ENCODE measurements at regions not wholly inside any gene's neighbourhood (a gene's known extent, or its start where the extent isn't known, plus 50 kb on each side); places are given as distances from the start of the nearest gene placed in this dataset.

GRCh38 chr2:181289698-181290097 lies 167.5 kb upstream of the ITGA4 start:
- H3K4me1 ChIP-seq (ENCODE audit: insufficient read depth, low read length): no peaks in the 10 kb centered on the region
- H4K20me1 ChIP-seq (ENCODE audit: insufficient read depth, low read length): no peaks in the 10 kb centered on the region
- in situ Hi-C loops (cut with HindIII; ENCODE audit: extremely low pct_ligation_motif_present, low pct_unique_long_range_greater_than_20kb) (no loop called here), intact Hi-C loops (cut with micrococcal nuclease; ENCODE audit: unreplicated experiment) (no loop called here)
- H2AFZ ChIP-seq (ENCODE audit: low read length): no peak overlapping the region
- DNase-seq (ENCODE audit: low spot score): no peak
- no peak overlapping the region for H3K4me2 ChIP-seq (ENCODE audit: low read depth, low read length)
- BruUV-seq (replicated peaks): no TSS peak
- FAIRE-seq: no peak
- no peak overlapping the region for H3K27ac ChIP-seq (ENCODE audit: extremely low read length, insufficient read depth, low read length)
- no peak overlapping the region for H3K9ac ChIP-seq (ENCODE audit: insufficient read depth, low read depth, low read length)
- H3K36me3 ChIP-seq (replicated peaks in 1 of 2; ENCODE audit: control insufficient read depth in 1 of 2, insufficient read depth in 2 of 2, low read length in 2 of 2): no peaks in the 10 kb centered on the region
- no peak overlapping the region for H3K4me3 ChIP-seq (replicated peaks in 1 of 3; ENCODE audit: insufficient read depth in 1 of 3, low read depth in 2 of 3, low read length in 3 of 3)
- WGBS (ENCODE audit: low lambda C conversion rate): 54% methylated on average over 3 of the region's 3 CpGs
- TF ChIP-seq SMYD3 (CRISPR knock-in tag; IDR thresholded peaks at IDR 0.05) (no peak), HDAC2 (CRISPR knock-in tag; IDR thresholded peaks at IDR 0.05) (no peak), HMG20A (CRISPR knock-in tag; IDR thresholded peaks at IDR 0.05; ENCODE audit: borderline replicate concordance) (no peak), TBX2 (CRISPR knock-in tag; IDR thresholded peaks at IDR 0.05; ENCODE audit: borderline replicate concordance) (no peak), ERF (CRISPR knock-in tag; IDR thresholded peaks at IDR 0.05) (no peak), E2F1 (CRISPR knock-in tag; IDR thresholded peaks at IDR 0.05) (no peak), CENPX (CRISPR knock-in tag; IDR thresholded peaks at IDR 0.05) (no peak), NR2C2 (CRISPR knock-in tag; IDR thresholded peaks at IDR 0.05; ENCODE audit: borderline replicate concordance) (no peak)
- no peaks in the 10 kb centered on the region for H3K27me3 ChIP-seq (ENCODE audit: control insufficient read depth in 1 of 2, insufficient read depth in 2 of 2, low read length in 2 of 2)
- CTCF ChIA-PET (ENCODE audit: low intra/inter-chr PET ratio, low total read pairs): no interaction called here
- H3K9me3 ChIP-seq (ENCODE audit: low read length): no peaks in the 10 kb centered on the region
- peak; percentile 50; the same call in 2 of the 3 replicates for ATAC-seq
- no peaks in the 10 kb centered on the region for H3K79me2 ChIP-seq (ENCODE audit: insufficient read depth, low read length)
- POLR2A ChIA-PET: no interaction called here

GRCh38 chr2:181290182-181290581 lies 167.0 kb upstream of the ITGA4 start:
- in situ Hi-C loops (cut with HindIII; ENCODE audit: extremely low pct_ligation_motif_present, low pct_unique_long_range_greater_than_20kb): no loop called here
- CTCF ChIA-PET (ENCODE audit: low intra/inter-chr PET ratio, low total read pairs): no interaction called here
- TF ChIP-seq ZNF253 (CRISPR knock-in tag; IDR thresholded peaks at IDR 0.05; ENCODE audit: borderline replicate concordance) (no peak), CC2D1A (CRISPR knock-in tag; IDR thresholded peaks at IDR 0.05) (no peak), EP300 (IDR thresholded peaks at IDR 0.05; ENCODE audit: low read depth in 2 of 2, low read length in 2 of 2) (no peak), EP300 (CRISPR knock-in tag; IDR thresholded peaks at IDR 0.05; ENCODE audit: borderline replicate concordance) (no peak), ZFP62 (CRISPR knock-in tag; IDR thresholded peaks at IDR 0.05) (no peak), SNAPC5 (CRISPR knock-in tag; IDR thresholded peaks at IDR 0.05; ENCODE audit: borderline replicate concordance) (no peak)

More at GRCh38 chr2:181290182-181290581, 167.0 kb upstream of the ITGA4 start:
- Histone ChIP-seq H3K27ac (ENCODE audit: extremely low read length, insufficient read depth, low read length) (no peak overlapping the region), H4K20me1 (ENCODE audit: insufficient read depth, low read length) (no peaks in the 10 kb centered on the region), H3K79me2 (ENCODE audit: insufficient read depth, low read length) (no peaks in the 10 kb centered on the region), H3K4me1 (ENCODE audit: insufficient read depth, low read length) (no peaks in the 10 kb centered on the region), H3K4me3 (replicated peaks in 1 of 3; ENCODE audit: insufficient read depth in 1 of 3, low read depth in 2 of 3, low read length in 3 of 3) (no peak overlapping the region), H3K27me3 (ENCODE audit: control insufficient read depth in 1 of 2, insufficient read depth in 2 of 2, low read length in 2 of 2) (no peaks in the 10 kb centered on the region), H2AFZ (ENCODE audit: low read length) (no peak overlapping the region), H3K36me3 (replicated peaks in 1 of 2; ENCODE audit: control insufficient read depth in 1 of 2, insufficient read depth in 2 of 2, low read length in 2 of 2) (no peaks in the 10 kb centered on the region), H3K4me2 (ENCODE audit: low read depth, low read length) (no peak overlapping the region), H3K9ac (ENCODE audit: insufficient read depth, low read depth, low read length) (no peak overlapping the region), H3K9me3 (ENCODE audit: low read length) (no peaks in the 10 kb centered on the region)
- POLR2A ChIA-PET: no interaction called here
- WGBS (ENCODE audit: low lambda C conversion rate): 0% methylated on average over 1 of the region's 1 CpG
- DNase-seq (ENCODE audit: low spot score) (no peak), FAIRE-seq (no peak), ATAC-seq (no peak)
- intact Hi-C loops (cut with micrococcal nuclease; ENCODE audit: unreplicated experiment): no loop called here
- no TSS peak for BruUV-seq (replicated peaks)

Data from HepG2 (cell line).